HepG2 (cell line): ENCODE measurements at regions not wholly inside any gene's neighbourhood (a gene's known extent, or its start where the extent isn't known, plus 50 kb on each side); places are given as distances from the start of the nearest gene placed in this dataset.

Source experiments
- ATAC-seq: fragments of 200-7000 bp; cut with Tn5 transposase; 3 replicates; pipeline ENCODE4 v1.9.1; 2020; ENCODE audit warnings: mild to moderate bottlenecking, moderate library complexity
- BruUV-seq: library from RNA; stranded (reverse); fragments of 400-500 nt; replicated peaks from 2 replicates; lab custom pipeline; 2021; lab: Mats Ljungman, UMichigan
- CTCF ChIA-PET: fragments of 300-600 bp; formaldehyde crosslinking; extraction: SDS; loops from one replicate; lab custom pipeline; 2021; ENCODE audit warnings: low total read pairs, inconsistent platforms, low intra/inter-chr PET ratio; lab: Yijun Ruan, JAX
- POLR2A ChIA-PET: fragments of 350-600 bp; sonication (Branson Sonifier 250); formaldehyde crosslinking; loops from one replicate; lab custom pipeline; 2020; ENCODE audit warnings: antibody characterized with exemption, inconsistent platforms; lab: Yijun Ruan, JAX
- DNase-seq: peaks from one replicate; pipeline ENCODE4 v3.0.0-alpha.2; 2015; ENCODE audit warnings: low spot score
- FAIRE-seq: peaks from 3 replicates; lab custom pipeline; 2011; peaks lifted over from hg19 to GRCh38; lab: Jason Lieb, UNC
- H2AFZ ChIP-seq: one replicate; pipeline ENCODE4 v1.6.1; 2011; ENCODE audit warnings: low read length, inconsistent platforms
- H3K27ac ChIP-seq: fragments of 300-600 bp; 3 replicates; pipeline ENCODE4 v1.8.0; 2011; ENCODE audit warnings: mixed run types, mild to moderate bottlenecking, mixed read lengths, low read length, inconsistent platforms; ENCODE audit not compliant: insufficient read depth; ENCODE audit errors: extremely low read length
- H3K27me3 ChIP-seq, 2 experiments: fragments of 200-600 bp in 1 of 2; 2 replicates in 1 of 2; 3 replicates in 1 of 2; pipeline versions ENCODE4 v1.6.0 to v1.8.0; 2011; ENCODE audit warnings: low read length in 2 of 2, mild to moderate bottlenecking in 2 of 2, moderate library complexity in 2 of 2, inconsistent platforms in 1 of 2; ENCODE audit not compliant: insufficient read depth in 2 of 2, control insufficient read depth in 1 of 2
- H3K36me3 ChIP-seq, 2 experiments: fragments of 200-600 bp in 1 of 2; replicated peaks in 1 of 2; 2 replicates in 1 of 2; 3 replicates in 1 of 2; pipeline versions ENCODE4 v1.5.1 to v1.8.0; 2011; ENCODE audit warnings: low read length in 2 of 2, inconsistent platforms in 1 of 2; ENCODE audit not compliant: insufficient read depth in 2 of 2, control insufficient read depth in 1 of 2
- H3K4me1 ChIP-seq: 2 replicates; pipeline ENCODE4 v1.5.1; 2012; ENCODE audit warnings: low read length, inconsistent platforms; ENCODE audit not compliant: insufficient read depth
- H3K4me2 ChIP-seq: 2 replicates; pipeline ENCODE4 v1.6.0; 2011; ENCODE audit warnings: low read depth, low read length, inconsistent platforms
- H3K4me3 ChIP-seq, 3 experiments: fragments of 200-600 bp in 1 of 3; sonication (generic), shearing (Covaris generic) in 1 of 3; replicated peaks in 1 of 3; 2 replicates each; pipeline ENCODE4 v1.5.1; 2011 to 2016; ENCODE audit warnings: low read length in 3 of 3, inconsistent platforms in 2 of 3, low read depth in 2 of 3, mild to moderate bottlenecking in 2 of 3, control low read depth in 1 of 3, mixed read lengths in 1 of 3; ENCODE audit not compliant: insufficient read depth in 1 of 3
- H3K79me2 ChIP-seq: one replicate; pipeline ENCODE4 v1.6.1; 2011; ENCODE audit warnings: low read length, inconsistent platforms; ENCODE audit not compliant: insufficient read depth
- H3K9ac ChIP-seq: 2 replicates; pipeline ENCODE4 v1.6.0; 2011; ENCODE audit warnings: mild to moderate bottlenecking, low read depth, low read length, inconsistent platforms; ENCODE audit not compliant: insufficient read depth
- H3K9me3 ChIP-seq: 2 replicates; pipeline ENCODE4 v1.5.1; 2012; ENCODE audit warnings: mild to moderate bottlenecking, low read length
- H4K20me1 ChIP-seq: 2 replicates; pipeline ENCODE4 v1.6.0; 2011; ENCODE audit warnings: inconsistent platforms, mild to moderate bottlenecking, low read length, moderate library complexity; ENCODE audit not compliant: insufficient read depth
- NFATC3 ChIP-seq: sonication (generic); formaldehyde crosslinking; IDR thresholded peaks from 2 replicates; pipeline ENCODE4 v1.5.1; 2020; ENCODE audit warnings: mild to moderate bottlenecking, missing genetic modification reagents
- ZNF629 ChIP-seq: sonication (generic); formaldehyde crosslinking; conservative IDR thresholded peaks from 2 replicates; pipeline ENCODE4 v1.5.0; 2020; ENCODE audit warnings: missing genetic modification reagents
- WGBS: methylation state at CpG from one replicate; pipeline ENCODE4 v1.1.6; 2017; ENCODE audit warnings: low lambda C conversion rate; 5-methylcytosine and 5-hydroxymethylcytosine counted together
- in situ Hi-C: cut with HindIII; loops from 2 replicates; pipeline ENCODE4 v1.10.0; 2017; ENCODE audit warnings: low pct_unique_long_range_greater_than_20kb; ENCODE audit not compliant: extremely low pct_ligation_motif_present
- intact Hi-C: fragments of 100-400 bp; cut with micrococcal nuclease; formaldehyde crosslinking; loops from one replicate; pipeline ENCODE4 v1.10.0; 2022; ENCODE audit not compliant: unreplicated experiment
- TF ChIP-seq, protein P1 (sequence below): sonication (generic); formaldehyde crosslinking; IDR thresholded peaks from 2 replicates; pipeline ENCODE4 v1.4.0; 2020; ENCODE audit warnings: missing genetic modification reagents
- TF ChIP-seq, protein P2 (sequence below): sonication (generic); formaldehyde crosslinking; IDR thresholded peaks from 2 replicates; pipeline ENCODE4 v1.9.0; 2021; ENCODE audit warnings: mild to moderate bottlenecking, missing genetic modification reagents

DNA sequence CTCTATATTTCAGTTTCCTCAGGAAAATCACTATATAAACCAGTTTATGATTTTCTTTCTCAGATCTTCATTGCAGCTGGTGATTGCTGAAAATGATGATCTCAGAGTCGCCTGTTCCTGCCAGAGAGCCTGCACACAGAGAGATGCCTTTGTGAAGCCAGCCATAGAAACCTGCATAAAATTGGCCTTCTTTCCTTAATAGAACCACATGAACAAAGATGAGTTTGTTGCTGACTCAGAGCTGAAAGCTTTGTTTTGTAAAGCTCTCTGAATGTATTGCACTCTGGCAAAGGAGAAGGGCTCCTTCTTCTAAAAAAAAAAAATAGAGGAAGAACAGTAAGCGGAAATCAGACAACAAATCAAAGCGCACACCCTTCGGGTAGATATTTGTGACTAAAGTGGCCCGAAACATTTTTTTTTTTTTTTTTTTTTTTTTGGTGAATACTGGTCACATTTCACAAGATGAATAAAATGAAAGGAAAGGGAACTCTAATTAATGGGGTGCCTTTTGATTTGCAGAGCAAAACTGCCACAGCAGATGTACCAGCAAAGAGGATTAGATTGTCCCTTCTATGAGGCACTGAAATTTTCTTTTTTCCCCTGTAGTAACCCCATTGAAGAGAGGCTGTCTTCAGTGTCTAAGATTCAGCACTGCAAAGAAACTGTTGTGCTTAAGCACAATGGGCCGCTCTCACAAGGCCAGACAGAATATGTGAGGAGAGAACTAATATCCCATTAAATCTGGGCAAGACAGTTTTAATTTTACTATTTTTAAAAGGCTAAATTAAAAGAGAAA lies 75.1 kb upstream of the PTPRZ1 start:
- no peak for FAIRE-seq
- no TSS peak for BruUV-seq
- H3K27me3 ChIP-seq = no peaks in the 10 kb centered on the region
- H3K9ac ChIP-seq = no peak overlapping the region
- DNase-seq = no peak
- no peak overlapping the region for H2AFZ ChIP-seq
- ChIA-PET CTCF (no interaction called here), POLR2A (no interaction called here)
- intact Hi-C loops = no loop called here
- 36% methylated on average over 6 of the region's 6 CpGs for WGBS
- no peaks in the 10 kb centered on the region for H4K20me1 ChIP-seq
- no peak overlapping the region for H3K4me2 ChIP-seq
- no peaks in the 10 kb centered on the region for H3K4me1 ChIP-seq
- no peak for ATAC-seq
- H3K9me3 ChIP-seq = no peaks in the 10 kb centered on the region
- no peak overlapping the region for H3K27ac ChIP-seq
- TF ChIP-seq, protein P1, sequence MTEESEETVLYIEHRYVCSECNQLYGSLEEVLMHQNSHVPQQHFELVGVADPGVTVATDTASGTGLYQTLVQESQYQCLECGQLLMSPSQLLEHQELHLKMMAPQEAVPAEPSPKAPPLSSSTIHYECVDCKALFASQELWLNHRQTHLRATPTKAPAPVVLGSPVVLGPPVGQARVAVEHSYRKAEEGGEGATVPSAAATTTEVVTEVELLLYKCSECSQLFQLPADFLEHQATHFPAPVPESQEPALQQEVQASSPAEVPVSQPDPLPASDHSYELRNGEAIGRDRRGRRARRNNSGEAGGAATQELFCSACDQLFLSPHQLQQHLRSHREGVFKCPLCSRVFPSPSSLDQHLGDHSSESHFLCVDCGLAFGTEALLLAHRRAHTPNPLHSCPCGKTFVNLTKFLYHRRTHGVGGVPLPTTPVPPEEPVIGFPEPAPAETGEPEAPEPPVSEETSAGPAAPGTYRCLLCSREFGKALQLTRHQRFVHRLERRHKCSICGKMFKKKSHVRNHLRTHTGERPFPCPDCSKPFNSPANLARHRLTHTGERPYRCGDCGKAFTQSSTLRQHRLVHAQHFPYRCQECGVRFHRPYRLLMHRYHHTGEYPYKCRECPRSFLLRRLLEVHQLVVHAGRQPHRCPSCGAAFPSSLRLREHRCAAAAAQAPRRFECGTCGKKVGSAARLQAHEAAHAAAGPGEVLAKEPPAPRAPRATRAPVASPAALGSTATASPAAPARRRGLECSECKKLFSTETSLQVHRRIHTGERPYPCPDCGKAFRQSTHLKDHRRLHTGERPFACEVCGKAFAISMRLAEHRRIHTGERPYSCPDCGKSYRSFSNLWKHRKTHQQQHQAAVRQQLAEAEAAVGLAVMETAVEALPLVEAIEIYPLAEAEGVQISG = no peak
- no peaks in the 10 kb centered on the region for H3K36me3 ChIP-seq
- no peak overlapping the region for H3K4me3 ChIP-seq
- in situ Hi-C loops = no loop called here
- no peaks in the 10 kb centered on the region for H3K79me2 ChIP-seq

- no peak for ATAC-seq
- ChIA-PET CTCF (no interaction called here), POLR2A (no interaction called here)
- H2AFZ ChIP-seq = no peak overlapping the region
- in situ Hi-C loops (no loop called here), intact Hi-C loops (no loop called here)
- BruUV-seq = no TSS peak
- H3K36me3 ChIP-seq = no peaks in the 10 kb centered on the region
- no peaks in the 10 kb centered on the region for H4K20me1 ChIP-seq
- H3K9ac ChIP-seq = no peak overlapping the region
- H3K4me1 ChIP-seq = no peaks in the 10 kb centered on the region
- H3K27me3 ChIP-seq = no peaks in the 10 kb centered on the region
- WGBS = under 1% methylated on average over 7 of the region's 7 CpGs
- no peak overlapping the region for H3K4me2 ChIP-seq
- H3K9me3 ChIP-seq = no peaks in the 10 kb centered on the region
- no peak for FAIRE-seq
- H3K4me3 ChIP-seq = no peak overlapping the region
- no peaks in the 10 kb centered on the region for H3K79me2 ChIP-seq
- DNase-seq = no peak
- no peak overlapping the region for H3K27ac ChIP-seq
- TF ChIP-seq ZNF629 (CRISPR knock-in tag) (no peak), NFATC3 (CRISPR knock-in tag) (no peak)
- TF ChIP-seq, protein P2, sequence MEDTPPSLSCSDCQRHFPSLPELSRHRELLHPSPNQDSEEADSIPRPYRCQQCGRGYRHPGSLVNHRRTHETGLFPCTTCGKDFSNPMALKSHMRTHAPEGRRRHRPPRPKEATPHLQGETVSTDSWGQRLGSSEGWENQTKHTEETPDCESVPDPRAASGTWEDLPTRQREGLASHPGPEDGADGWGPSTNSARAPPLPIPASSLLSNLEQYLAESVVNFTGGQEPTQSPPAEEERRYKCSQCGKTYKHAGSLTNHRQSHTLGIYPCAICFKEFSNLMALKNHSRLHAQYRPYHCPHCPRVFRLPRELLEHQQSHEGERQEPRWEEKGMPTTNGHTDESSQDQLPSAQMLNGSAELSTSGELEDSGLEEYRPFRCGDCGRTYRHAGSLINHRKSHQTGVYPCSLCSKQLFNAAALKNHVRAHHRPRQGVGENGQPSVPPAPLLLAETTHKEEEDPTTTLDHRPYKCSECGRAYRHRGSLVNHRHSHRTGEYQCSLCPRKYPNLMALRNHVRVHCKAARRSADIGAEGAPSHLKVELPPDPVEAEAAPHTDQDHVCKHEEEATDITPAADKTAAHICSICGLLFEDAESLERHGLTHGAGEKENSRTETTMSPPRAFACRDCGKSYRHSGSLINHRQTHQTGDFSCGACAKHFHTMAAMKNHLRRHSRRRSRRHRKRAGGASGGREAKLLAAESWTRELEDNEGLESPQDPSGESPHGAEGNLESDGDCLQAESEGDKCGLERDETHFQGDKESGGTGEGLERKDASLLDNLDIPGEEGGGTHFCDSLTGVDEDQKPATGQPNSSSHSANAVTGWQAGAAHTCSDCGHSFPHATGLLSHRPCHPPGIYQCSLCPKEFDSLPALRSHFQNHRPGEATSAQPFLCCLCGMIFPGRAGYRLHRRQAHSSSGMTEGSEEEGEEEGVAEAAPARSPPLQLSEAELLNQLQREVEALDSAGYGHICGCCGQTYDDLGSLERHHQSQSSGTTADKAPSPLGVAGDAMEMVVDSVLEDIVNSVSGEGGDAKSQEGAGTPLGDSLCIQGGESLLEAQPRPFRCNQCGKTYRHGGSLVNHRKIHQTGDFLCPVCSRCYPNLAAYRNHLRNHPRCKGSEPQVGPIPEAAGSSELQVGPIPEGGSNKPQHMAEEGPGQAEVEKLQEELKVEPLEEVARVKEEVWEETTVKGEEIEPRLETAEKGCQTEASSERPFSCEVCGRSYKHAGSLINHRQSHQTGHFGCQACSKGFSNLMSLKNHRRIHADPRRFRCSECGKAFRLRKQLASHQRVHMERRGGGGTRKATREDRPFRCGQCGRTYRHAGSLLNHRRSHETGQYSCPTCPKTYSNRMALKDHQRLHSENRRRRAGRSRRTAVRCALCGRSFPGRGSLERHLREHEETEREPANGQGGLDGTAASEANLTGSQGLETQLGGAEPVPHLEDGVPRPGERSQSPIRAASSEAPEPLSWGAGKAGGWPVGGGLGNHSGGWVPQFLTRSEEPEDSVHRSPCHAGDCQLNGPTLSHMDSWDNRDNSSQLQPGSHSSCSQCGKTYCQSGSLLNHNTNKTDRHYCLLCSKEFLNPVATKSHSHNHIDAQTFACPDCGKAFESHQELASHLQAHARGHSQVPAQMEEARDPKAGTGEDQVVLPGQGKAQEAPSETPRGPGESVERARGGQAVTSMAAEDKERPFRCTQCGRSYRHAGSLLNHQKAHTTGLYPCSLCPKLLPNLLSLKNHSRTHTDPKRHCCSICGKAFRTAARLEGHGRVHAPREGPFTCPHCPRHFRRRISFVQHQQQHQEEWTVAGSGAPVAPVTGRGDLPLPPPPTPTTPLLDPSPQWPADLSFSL (CRISPR knock-in tag) = no peak
Measured at GRCh38 chr7:121796936-121797656, 75.9 kb upstream of the PTPRZ1 start.
